ENCODE measurements at regions not wholly inside any gene's neighbourhood (a gene's known extent, or its start where the extent isn't known, plus 50 kb on each side); places are given as distances from the start of the nearest gene placed in this dataset.
"Not testable (repeated sequence)": the region's sequence is repeated elsewhere in the genome, so short reads cannot be mapped to it uniquely, and the experiment has no call there.

GRCh38 chr14:29982171-29982570 lies 54.5 kb upstream of the PRKD1 start:
- no peak for ATAC-seq

- no peak for ATAC-seq
Observed at GRCh38 chr14:29982993-29983392, 55.3 kb upstream of the PRKD1 start.

DNA sequence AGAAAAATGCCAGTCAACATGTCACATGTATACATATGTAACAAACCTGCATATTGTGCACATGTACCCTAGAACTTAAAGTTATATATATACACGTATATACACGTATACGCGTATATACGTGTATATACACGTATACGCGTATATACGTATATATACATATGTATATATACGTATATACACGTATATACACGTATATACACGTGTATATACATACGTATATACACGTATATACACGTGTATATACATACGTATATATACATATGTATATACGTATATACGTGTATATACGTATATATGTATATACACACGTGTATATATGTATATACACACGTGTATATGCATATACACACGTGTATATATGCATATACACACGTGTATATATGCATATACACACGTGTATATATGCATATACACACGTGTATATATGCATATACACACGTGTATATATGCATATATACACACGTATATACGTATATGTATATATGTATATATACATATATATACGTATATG lies 62.8 kb upstream of the PRKD1 start:
- ATAC-seq: not testable (repeated sequence)

DNA sequence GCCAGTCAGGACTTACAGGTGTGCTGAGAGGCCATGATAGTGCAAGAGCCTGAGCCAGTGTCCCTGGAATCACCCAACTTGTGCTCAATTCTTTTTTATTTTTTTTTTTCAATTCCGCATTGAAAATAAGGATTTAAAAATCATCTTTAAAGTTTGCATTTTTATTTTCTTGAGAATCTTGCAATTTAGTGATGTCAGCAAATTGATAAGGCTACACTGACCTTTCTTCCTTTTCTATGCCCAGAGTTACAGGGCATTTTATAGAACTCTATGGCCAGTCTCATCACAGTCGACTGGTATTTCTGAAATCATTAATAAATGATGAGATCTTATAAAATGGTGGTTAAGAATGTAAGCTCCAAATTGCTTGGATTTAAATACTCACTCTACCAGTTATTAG lies 63.3 kb upstream of the PRKD1 start:
- ATAC-seq: no peak

DNA sequence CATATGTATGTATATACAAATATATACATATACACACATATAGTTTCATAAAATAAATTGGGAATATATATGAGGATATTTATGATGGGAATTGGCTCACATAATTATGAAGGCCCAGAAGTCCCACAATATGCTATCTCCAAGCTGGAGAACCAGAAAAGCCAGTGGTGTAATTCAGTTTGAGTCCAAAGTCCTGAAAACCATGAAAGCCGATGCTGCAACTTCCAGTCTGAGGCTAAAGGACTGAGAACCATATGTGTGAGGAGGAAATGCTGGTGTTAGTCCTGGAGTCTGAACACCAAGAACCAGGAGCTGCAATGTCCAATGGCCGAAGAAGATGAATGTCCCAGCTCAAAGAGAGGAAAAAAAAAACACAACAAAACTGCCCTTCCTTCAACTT lies 65.5 kb upstream of the PRKD1 start:
- no peak for ATAC-seq

DNA sequence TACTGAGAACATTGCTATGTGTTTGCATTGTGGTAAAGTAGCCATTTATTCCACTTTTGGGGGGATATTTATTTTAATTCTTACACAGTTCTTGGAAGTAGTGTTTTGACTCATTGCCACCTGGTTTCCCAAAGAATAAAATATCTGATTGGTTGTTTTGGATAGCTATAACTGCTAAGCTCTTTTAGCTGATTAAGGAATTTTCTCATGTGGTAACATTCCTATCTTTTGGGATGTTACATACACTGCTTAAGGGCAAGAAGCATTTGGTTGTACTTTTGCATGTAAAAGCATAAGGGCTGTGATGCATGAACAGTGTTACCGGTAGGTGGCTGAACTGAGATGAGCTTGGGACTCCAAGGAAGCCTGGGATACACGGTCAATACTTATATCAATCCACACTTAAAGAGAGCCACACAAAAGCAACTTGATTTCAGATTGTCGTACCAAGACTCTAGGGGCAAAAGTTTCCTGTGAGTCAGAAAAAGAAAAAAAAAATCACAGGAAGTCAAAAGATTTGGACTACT lies 71.4 kb upstream of the PRKD1 start:
- ATAC-seq: no peak

GRCh38 chr14:30002859-30003258 lies 75.2 kb upstream of the PRKD1 start:
- no peak for ATAC-seq

DNA sequence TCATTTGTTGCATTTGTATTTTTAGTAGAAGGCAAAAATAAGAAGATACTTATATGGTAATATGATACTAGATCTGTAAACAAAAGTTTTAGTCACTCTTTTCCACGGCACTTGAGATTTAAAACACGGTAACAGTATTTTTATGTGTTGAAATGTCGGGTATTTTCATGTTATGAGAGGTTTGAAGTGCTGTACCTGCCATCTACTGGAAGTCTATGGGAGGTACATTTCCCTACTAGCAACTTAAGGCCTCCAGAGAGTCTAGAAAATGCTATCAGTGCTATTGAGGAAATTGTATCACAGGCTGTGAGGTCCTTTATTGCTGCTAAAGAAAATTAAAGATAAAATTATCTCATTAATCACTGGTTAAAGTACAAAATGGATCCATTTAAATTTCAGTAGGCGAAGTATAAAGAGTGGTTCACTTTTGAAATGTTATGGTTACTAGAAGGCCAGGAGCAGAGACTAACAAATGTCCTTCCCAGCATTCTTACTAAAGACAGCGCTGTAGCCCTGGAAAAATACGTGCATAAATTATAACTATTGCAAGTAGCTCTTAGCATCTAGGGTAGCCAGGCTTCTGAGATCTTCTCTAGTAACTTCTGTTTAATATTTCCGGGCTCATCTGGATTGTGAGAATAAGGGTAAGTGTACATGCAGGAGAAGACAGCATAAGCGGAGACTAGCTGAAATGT lies 77.6 kb upstream of the PRKD1 start:
- no peak for ATAC-seq

- no peak for ATAC-seq
Observed at GRCh38 chr14:30006695-30007094, 79.0 kb upstream of the PRKD1 start.

DNA sequence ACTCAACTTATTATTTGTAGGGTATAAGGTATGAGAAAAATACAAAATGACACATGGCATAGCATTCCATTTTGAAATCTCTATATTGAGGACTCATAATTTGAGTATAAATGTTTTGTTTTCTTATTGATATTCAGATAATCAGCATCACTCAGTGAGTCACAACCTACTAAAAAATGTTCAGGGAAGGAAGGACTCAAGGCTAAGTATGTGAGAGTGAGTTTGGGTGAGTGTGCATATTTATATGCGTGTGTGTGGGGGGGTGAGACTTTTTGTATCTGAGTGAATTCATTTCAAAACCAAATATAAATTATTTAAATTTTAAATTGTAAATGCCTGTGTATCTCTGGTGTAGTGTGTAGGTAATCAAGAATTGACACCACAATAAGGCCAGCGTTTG lies 87.8 kb upstream of the PRKD1 start:
- ATAC-seq: no peak

- ATAC-seq: no peak
Observed at GRCh38 chr14:30016002-30016401, 88.4 kb upstream of the PRKD1 start.

DNA sequence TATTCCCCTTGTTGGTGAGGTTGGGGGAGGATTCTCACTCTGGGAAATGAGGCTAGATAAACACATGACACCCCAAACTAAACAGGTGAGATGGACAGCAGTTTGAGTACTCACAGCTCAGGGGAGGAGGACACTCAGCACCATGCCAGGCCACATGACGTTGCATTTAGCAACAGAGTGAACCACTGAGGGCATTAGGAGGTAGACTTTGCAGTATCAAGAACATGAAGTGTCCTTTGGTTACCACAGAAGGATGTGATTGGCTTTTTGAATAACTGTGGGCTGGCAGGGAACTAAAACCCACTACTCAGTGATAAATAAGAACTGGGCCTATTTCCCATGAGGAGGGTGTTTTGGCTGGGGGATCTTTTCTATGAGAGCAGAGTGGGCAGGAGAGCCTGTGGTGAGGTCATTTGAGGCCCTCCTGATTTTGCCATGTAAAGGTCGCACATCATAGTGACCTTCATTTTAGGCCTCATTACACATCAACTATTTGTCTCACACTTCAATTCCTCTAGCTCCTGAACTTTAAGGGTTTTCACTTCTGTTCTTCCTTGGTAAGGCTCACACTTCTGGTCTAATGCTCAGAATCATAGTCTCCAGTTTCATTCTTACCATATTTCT lies 89.8 kb upstream of the PRKD1 start:
- ATAC-seq: no peak

- ATAC-seq: no peak
Observed at GRCh38 chr14:30020271-30020670, 92.6 kb upstream of the PRKD1 start.

- no peak for ATAC-seq
Observed at GRCh38 chr14:30020687-30021086, 93.0 kb upstream of the PRKD1 start.

DNA sequence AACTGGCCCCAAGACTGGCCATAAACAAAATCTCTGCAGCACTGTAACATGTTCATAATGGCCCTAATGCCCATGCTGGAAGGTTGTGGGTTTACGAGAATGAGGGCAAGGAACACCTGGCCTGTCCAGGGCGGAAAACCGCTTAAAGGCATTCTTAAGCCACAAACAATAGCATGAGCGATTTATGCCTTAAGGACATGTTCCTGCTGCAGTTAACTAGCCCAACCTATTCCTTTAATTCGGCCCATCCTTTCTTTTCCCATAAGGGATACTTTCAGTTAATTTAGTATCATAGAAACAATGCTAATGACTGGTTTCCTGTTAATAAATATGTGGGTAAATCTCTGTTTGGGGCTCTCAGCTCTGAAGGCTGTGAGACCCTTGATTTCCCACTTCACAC lies 95.7 kb upstream of the PRKD1 start:
- ATAC-seq: not testable (repeated sequence)

DNA sequence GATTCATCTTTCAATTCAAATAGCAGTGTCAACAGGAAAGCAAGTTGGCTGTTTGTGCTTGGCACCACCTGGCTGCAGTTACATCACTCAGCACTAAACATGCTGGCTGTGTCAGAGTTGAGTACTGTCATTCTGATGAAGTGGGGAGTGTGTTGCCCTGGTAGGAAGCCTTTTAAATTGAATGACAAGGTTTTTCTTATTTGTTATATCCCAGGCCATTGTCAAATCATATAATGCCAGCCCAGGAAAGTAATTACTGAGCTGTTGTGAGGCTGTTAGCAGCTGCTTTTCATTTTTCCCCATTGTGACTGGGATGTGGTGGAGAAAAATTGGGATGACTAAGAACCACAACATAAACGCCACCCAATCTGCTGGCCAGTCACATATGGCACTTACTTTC lies 106.5 kb upstream of the PRKD1 start:
- no peak for ATAC-seq

DNA sequence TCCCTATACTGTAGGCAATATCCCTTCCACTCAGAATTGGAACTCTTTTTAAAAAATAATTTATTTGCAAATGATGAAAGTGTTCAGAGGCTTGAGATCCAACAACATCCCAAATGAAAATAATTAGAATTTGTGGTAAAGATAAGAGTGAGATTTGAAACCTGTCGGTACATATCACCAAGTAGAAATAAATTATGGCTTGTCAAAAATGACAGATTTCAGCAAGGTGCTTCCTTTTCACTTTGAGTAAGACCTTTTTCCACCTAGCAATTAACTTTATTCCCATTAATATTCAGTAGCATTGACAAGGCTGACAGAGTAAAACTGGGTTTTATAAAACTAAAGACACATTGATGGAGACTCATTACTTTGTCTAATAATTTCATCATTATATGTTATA lies 107.7 kb upstream of the PRKD1 start:
- ATAC-seq: no peak

DNA sequence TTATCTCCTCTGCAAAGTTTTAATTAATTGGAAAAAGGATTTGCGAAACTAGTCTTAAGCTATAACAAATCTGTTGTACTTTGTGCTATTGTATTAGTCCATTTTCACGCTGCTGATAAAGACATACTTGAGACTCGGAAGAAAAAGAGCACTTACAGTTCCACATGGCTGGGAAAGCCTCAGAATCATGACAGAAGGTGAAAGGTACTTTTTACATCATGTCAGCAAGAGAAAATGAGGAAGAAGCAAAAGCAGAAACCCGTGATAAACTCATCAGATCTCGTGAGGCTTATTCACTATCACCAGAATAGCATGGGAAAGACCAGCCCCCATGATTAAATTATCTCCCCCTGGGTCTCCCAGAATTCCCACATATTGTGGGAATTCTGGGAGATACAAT lies 118.1 kb upstream of the PRKD1 start:
- no peak for ATAC-seq

- no peak for ATAC-seq
Observed at GRCh38 chr14:30053103-30053502, 125.5 kb upstream of the PRKD1 start.

DNA sequence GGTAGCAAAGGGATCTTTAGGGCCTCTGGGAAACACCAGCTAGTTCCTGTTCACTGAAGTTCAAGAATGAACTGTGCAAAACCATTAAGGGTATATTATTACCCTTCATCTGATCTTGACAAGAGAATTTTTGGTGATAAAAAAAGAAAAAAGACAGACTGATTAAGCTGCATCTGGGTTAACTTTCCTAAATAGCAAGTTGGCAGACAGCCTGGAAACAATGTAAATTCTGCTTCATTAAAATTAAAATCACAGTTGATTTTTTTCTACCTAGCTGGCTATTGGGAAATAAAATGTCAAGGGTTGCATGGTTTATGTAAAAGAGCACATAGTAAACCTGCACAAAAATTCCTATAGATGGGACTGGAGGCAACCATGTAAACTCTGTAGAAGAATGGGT lies 126.6 kb upstream of the PRKD1 start:
- no peak for ATAC-seq

- no peak for ATAC-seq
Observed at GRCh38 chr14:30058401-30058800, 130.8 kb upstream of the PRKD1 start.

DNA sequence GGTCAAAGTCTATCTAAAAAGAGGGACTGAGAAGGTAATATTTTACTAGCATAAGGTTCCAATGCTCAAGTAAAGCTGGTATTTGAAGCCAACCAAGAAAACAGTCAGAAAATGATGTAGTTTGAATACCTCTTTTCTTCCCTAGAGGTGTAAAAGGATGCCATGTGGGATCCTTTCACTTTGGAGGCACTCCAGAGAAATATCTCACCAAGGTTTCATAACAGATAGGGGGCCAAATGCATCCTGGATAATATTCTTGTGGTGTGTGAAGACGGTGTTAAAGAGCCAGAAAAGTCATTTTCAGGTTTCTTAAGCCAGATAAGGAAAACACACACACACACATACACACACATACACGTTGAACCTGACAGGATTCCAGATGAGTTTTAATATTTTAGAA lies 136.1 kb upstream of the PRKD1 start:
- ATAC-seq: no peak

GRCh38 chr14:30064454-30064853 lies 136.8 kb upstream of the PRKD1 start:
- no peak for ATAC-seq

DNA sequence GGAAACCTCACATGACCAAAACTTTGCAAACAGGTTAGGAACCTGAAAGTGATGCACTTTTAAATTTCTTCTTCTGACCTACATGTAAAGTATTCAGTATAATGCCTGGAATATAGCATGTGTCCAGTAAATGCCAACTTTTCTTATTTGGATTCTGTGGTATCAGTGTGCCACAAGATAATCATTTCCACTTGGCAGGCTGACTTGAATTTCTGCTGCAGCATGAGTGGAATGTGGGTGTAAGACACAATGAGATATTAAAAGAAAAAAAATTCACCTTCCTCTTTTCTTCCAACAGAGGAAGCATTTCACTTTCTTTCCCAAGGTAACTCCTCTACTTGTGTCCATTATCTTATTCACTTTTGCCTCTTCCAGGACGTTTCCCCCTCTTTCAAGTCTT lies 141.9 kb upstream of the PRKD1 start:
- ATAC-seq: no peak

DNA sequence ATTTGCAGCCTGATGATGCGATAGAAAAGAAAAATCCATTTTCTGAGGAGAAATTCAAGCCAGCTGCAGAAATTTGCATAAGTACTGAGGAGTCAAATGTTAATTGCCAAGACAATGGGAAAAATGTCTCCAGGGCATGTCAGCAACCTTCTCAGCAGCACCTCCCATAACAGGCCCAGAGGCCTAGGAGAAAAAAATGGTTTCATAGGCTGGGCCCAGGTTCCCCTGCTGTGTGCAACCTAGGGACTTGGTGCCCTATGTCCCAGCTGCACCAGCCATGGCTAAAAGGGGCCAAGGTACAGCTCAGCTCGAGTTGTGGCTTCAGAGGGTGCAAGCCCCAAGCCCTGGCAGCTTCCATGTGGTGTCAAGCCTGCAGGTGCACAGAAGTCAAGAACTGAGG lies 144.8 kb upstream of the PRKD1 start:
- not testable (repeated sequence) for ATAC-seq

Measured in activated CD4-positive, CD25-positive, alpha-beta regulatory T cell treated with anti-CD3 and anti-CD28 coated beads, Interleukin-2, amount 50 U/mL, for 24 hours (primary cell).